ENCODE measurements at regions not wholly inside any gene's neighbourhood (a gene's known extent, or its start where the extent isn't known, plus 50 kb on each side); places are given as distances from the start of the nearest gene placed in this dataset.

GRCh38 chr12:124372831-124373230 is 77.9 kb downstream of the RFLNA start:
- Histone ChIP-seq H3K36me3 (peaks cover 27 to 37% of the 10 kb centered on the region in 2 donors), H3K4me3 (replicated peaks in 1 of 3) (no peak overlapping the region), H3K27me3 (no peaks in the 10 kb centered on the region), H3K27ac (no peak overlapping the region), H3K4me1 (peaks cover 30 to 39% of the 10 kb centered on the region in 2 donors), H3K9me3 (no peaks in the 10 kb centered on the region)
- DNase-seq, result no peak
- TF ChIP-seq CTCF (IDR thresholded peaks at IDR 0.05) (no peak), POLR2A (IDR thresholded peaks at IDR 0.05) (no peak)
- intact Hi-C loops (cut with DNase I), result no loop called here
- 90 to 92% methylated on average over 12 to 13 of the region's 13 CpGs for WGBS, 2 donors

- no peak for DNase-seq
- H3K27ac ChIP-seq, result peak overlapping the region in 1 of 3 donors; percentile 50
- no peaks in the 10 kb centered on the region for H3K27me3 ChIP-seq
- WGBS, 2 donors, result 90 to 93% methylated on average over 31 to 36 of the region's 37 CpGs
- intact Hi-C loops (cut with DNase I), result no loop called here
- H3K4me3 ChIP-seq (replicated peaks in 1 of 3), result no peak overlapping the region
- peaks cover 36 to 46% of the 10 kb centered on the region in 2 donors for H3K4me1 ChIP-seq
- H3K9me3 ChIP-seq, result no peaks in the 10 kb centered on the region
- TF ChIP-seq POLR2A (IDR thresholded peaks at IDR 0.05) (no peak), CTCF (IDR thresholded peaks at IDR 0.05) (no peak)
- peaks cover 20 to 30% of the 10 kb centered on the region in 2 donors for H3K36me3 ChIP-seq
Observed at GRCh38 chr12:124371970-124372555, 77.2 kb downstream of the RFLNA start.

- Histone ChIP-seq H3K4me3 (replicated peaks in 1 of 3) (no peak overlapping the region), H3K27ac (peak overlapping the region in 1 of 3 donors; percentile 50), H3K9me3 (no peaks in the 10 kb centered on the region), H3K36me3 (peaks cover 13 to 24% of the 10 kb centered on the region in 2 donors), H3K27me3 (no peaks in the 10 kb centered on the region), H3K4me1 (peaks cover 36 to 48% of the 10 kb centered on the region in 2 donors)
- intact Hi-C loops (cut with DNase I), result no loop called here
- DNase-seq, result no peak
- 94% methylated on average over 10 to 12 of the region's 13 CpGs for WGBS, 2 donors
- TF ChIP-seq CTCF (IDR thresholded peaks at IDR 0.05) (no peak), POLR2A (IDR thresholded peaks at IDR 0.05) (no peak)
Observed at GRCh38 chr12:124371366-124371765, 76.5 kb downstream of the RFLNA start.

- H3K27me3 ChIP-seq, result no peaks in the 10 kb centered on the region
- TF ChIP-seq CTCF (IDR thresholded peaks at IDR 0.05) (no peak), POLR2A (IDR thresholded peaks at IDR 0.05) (no peak)
- DNase-seq, result no peak
- no peak overlapping the region for H3K4me3 ChIP-seq (replicated peaks in 1 of 3)
- peaks cover 36 to 48% of the 10 kb centered on the region in 2 donors for H3K4me1 ChIP-seq
- H3K27ac ChIP-seq, result peak overlapping the region in 2 of 3 donors; percentile 87 to 96
- H3K36me3 ChIP-seq, result peaks cover 13 to 22% of the 10 kb centered on the region in 2 donors
- intact Hi-C loops (cut with DNase I), result no loop called here
- H3K9me3 ChIP-seq, result no peaks in the 10 kb centered on the region
- WGBS, 2 donors, result 96 to 98% methylated on average over 7 of the region's 7 CpGs
Observed at GRCh38 chr12:124370851-124371250, 76.0 kb downstream of the RFLNA start.

GRCh38 chr12:124370384-124370783 is 75.5 kb downstream of the RFLNA start:
- no peak overlapping the region for H3K4me3 ChIP-seq (replicated peaks in 1 of 3)
- H3K27ac ChIP-seq, result peak overlapping the region; percentile 87 to 96 (median 92)
- no peaks in the 10 kb centered on the region for H3K9me3 ChIP-seq
- no peak for TF ChIP-seq POLR2A (IDR thresholded peaks at IDR 0.05)
- TF ChIP-seq CTCF (IDR thresholded peaks at IDR 0.05), result no peak
- H3K27me3 ChIP-seq, result no peaks in the 10 kb centered on the region
- no peak for DNase-seq
- peaks cover 13 to 18% of the 10 kb centered on the region in 2 donors for H3K36me3 ChIP-seq
- intact Hi-C loops (cut with DNase I), result no loop called here
- 78 to 90% methylated on average over 4 to 7 of the region's 7 CpGs for WGBS, 2 donors
- H3K4me1 ChIP-seq, result peaks cover 36 to 48% of the 10 kb centered on the region in 2 donors

All from thyroid gland (tissue), 4 donors.